Smooth muscle cell (in vitro differentiated cells): ENCODE measurements at regions not wholly inside any gene's neighbourhood (a gene's known extent, or its start where the extent isn't known, plus 50 kb on each side); places are given as distances from the start of the nearest gene placed in this dataset.

Source experiments
- DNase-seq: peaks from one replicate; lab custom pipeline; 2025; ENCODE audit not compliant: unreplicated experiment; lab: John Stamatoyannopoulos, UW
- H2AFZ ChIP-seq: fragments of 200-600 bp; sonication (generic); 2 replicates; pipeline ENCODE4 v1.6.0; 2016; ENCODE audit warnings: antibody characterized with exemption, low read depth, mild to moderate bottlenecking
- H3F3A ChIP-seq: fragments of 200-600 bp; sonication (generic); 2 replicates; pipeline ENCODE4 v1.6.0; 2017; ENCODE audit warnings: antibody characterized with exemption, low read depth
- H3K27ac ChIP-seq: fragments of 200-600 bp; sonication (generic); 2 replicates; pipeline ENCODE4 v1.5.1; 2016; ENCODE audit warnings: low read depth, mild to moderate bottlenecking
- H3K27me3 ChIP-seq: fragments of 200-600 bp; sonication (generic); 2 replicates; pipeline ENCODE4 v1.6.1; 2016; ENCODE audit warnings: low read depth, mild to moderate bottlenecking
- H3K36me3 ChIP-seq: fragments of 200-600 bp; sonication (generic); 2 replicates; pipeline ENCODE4 v1.5.1; 2016; ENCODE audit warnings: low read depth
- H3K4me1 ChIP-seq: fragments of 200-600 bp; sonication (generic); 2 replicates; pipeline ENCODE4 v1.5.1; 2016; ENCODE audit warnings: low read depth
- H3K4me2 ChIP-seq: fragments of 200-600 bp; sonication (generic); 2 replicates; pipeline ENCODE4 v1.6.0; 2016; ENCODE audit warnings: mild to moderate bottlenecking
- H3K4me3 ChIP-seq: fragments of 200-600 bp; sonication (generic); 2 replicates; pipeline ENCODE4 v1.5.1; 2016; ENCODE audit warnings: mild to moderate bottlenecking
- H3K79me2 ChIP-seq: fragments of 200-600 bp; sonication (generic); 2 replicates; pipeline ENCODE4 v1.6.0; 2016; ENCODE audit warnings: low read depth, mild to moderate bottlenecking
- H3K9ac ChIP-seq: fragments of 200-600 bp; sonication (generic); 2 replicates; pipeline ENCODE4 v1.6.0; 2016; ENCODE audit warnings: low read depth
- H3K9me3 ChIP-seq: fragments of 200-600 bp; sonication (generic); replicated peaks from 2 replicates; pipeline ENCODE4 v1.5.1; 2016; ENCODE audit warnings: low read depth
- H4K20me1 ChIP-seq: fragments of 200-600 bp; sonication (generic); 2 replicates; pipeline ENCODE4 v1.6.0; 2016; ENCODE audit warnings: low read depth
- CTCF ChIP-seq: fragments of 200-600 bp; sonication (generic); IDR thresholded peaks from 2 replicates; pipeline ENCODE4 v1.5.1; 2017; ENCODE audit warnings: borderline replicate concordance, mild to moderate bottlenecking, antibody characterized with exemption; ENCODE audit not compliant: insufficient read depth, poor library complexity, severe bottlenecking
- WGBS: methylation state at CpG from one replicate; pipeline ENCODE4 v1.1.7; 2016; ENCODE audit warnings: low lambda C conversion rate; 5-methylcytosine and 5-hydroxymethylcytosine counted together

GRCh38 chr1:213414346-213414745 is 363.3 kb downstream of the RPS6KC1 start:
- no peaks in the 10 kb centered on the region for H3F3A ChIP-seq
- no peaks in the 10 kb centered on the region for H3K27me3 ChIP-seq
- H3K9me3 ChIP-seq, result no peaks in the 10 kb centered on the region
- no peak for TF ChIP-seq CTCF
- H2AFZ ChIP-seq, result no peak overlapping the region
- no peak overlapping the region for H3K9ac ChIP-seq
- H3K4me3 ChIP-seq, result no peak overlapping the region
- no peak overlapping the region for H3K27ac ChIP-seq
- no peaks in the 10 kb centered on the region for H4K20me1 ChIP-seq
- no peaks in the 10 kb centered on the region for H3K79me2 ChIP-seq
- H3K4me1 ChIP-seq, result no peaks in the 10 kb centered on the region
- H3K36me3 ChIP-seq, result no peaks in the 10 kb centered on the region
- no peak overlapping the region for H3K4me2 ChIP-seq
- WGBS, result 94% methylated on average over 1 of the region's 1 CpG
- DNase-seq, result no peak

GRCh38 chr1:213414911-213415310 is 363.9 kb downstream of the RPS6KC1 start:
- Histone ChIP-seq H3K9me3 (no peaks in the 10 kb centered on the region), H3K36me3 (no peaks in the 10 kb centered on the region), H3K4me3 (no peak overlapping the region), H3K4me1 (no peaks in the 10 kb centered on the region), H3K27me3 (no peaks in the 10 kb centered on the region), H3K79me2 (no peaks in the 10 kb centered on the region), H3K9ac (no peak overlapping the region), H3K27ac (no peak overlapping the region), H2AFZ (no peak overlapping the region), H4K20me1 (no peaks in the 10 kb centered on the region), H3F3A (no peaks in the 10 kb centered on the region), H3K4me2 (no peak overlapping the region)
- no peak for DNase-seq
- WGBS, result 97% methylated on average over 2 of the region's 2 CpGs
- no peak for TF ChIP-seq CTCF

GRCh38 chr1:213415691-213416380 is 364.8 kb downstream of the RPS6KC1 start:
- no peaks in the 10 kb centered on the region for H3K27me3 ChIP-seq
- no peak for DNase-seq
- TF ChIP-seq CTCF, result no peak
- H3K79me2 ChIP-seq, result no peaks in the 10 kb centered on the region
- H4K20me1 ChIP-seq, result no peaks in the 10 kb centered on the region
- no peak overlapping the region for H3K4me3 ChIP-seq
- 66% methylated on average over 10 of the region's 10 CpGs for WGBS
- H3K9me3 ChIP-seq, result no peaks in the 10 kb centered on the region
- no peaks in the 10 kb centered on the region for H3K4me1 ChIP-seq
- H3F3A ChIP-seq, result no peaks in the 10 kb centered on the region
- H3K4me2 ChIP-seq, result no peak overlapping the region
- H3K9ac ChIP-seq, result no peak overlapping the region
- no peaks in the 10 kb centered on the region for H3K36me3 ChIP-seq
- no peak overlapping the region for H3K27ac ChIP-seq
- H2AFZ ChIP-seq, result no peak overlapping the region

GRCh38 chr1:213416461-213417224 is 365.6 kb downstream of the RPS6KC1 start:
- WGBS, result 92% methylated on average over 17 of the region's 17 CpGs
- H2AFZ ChIP-seq, result no peak overlapping the region
- H3K27ac ChIP-seq, result no peak overlapping the region
- H3F3A ChIP-seq, result no peaks in the 10 kb centered on the region
- DNase-seq, result no peak
- no peaks in the 10 kb centered on the region for H3K79me2 ChIP-seq
- TF ChIP-seq CTCF, result no peak
- H3K27me3 ChIP-seq, result no peaks in the 10 kb centered on the region
- no peaks in the 10 kb centered on the region for H3K4me1 ChIP-seq
- no peak overlapping the region for H3K4me2 ChIP-seq
- no peak overlapping the region for H3K9ac ChIP-seq
- no peaks in the 10 kb centered on the region for H3K9me3 ChIP-seq
- H3K4me3 ChIP-seq, result no peak overlapping the region
- H4K20me1 ChIP-seq, result no peaks in the 10 kb centered on the region
- no peaks in the 10 kb centered on the region for H3K36me3 ChIP-seq
